IMR-90 (cell line): ENCODE measurements at regions not wholly inside any gene's neighbourhood (a gene's known extent, or its start where the extent isn't known, plus 50 kb on each side); places are given as distances from the start of the nearest gene placed in this dataset.

Experiments
- ATAC-seq: fragments of 200-7000 bp; cut with Tn5 transposase; 2 replicates; pipeline ENCODE4 v1.9.1; 2020; ENCODE audit warnings: low read depth, mild to moderate bottlenecking, moderate library complexity
- BruUV-seq: library from RNA; stranded (reverse); fragments of 400-500 nt; replicated peaks from 2 replicates; lab custom pipeline; 2021; lab: Mats Ljungman, UMichigan
- CTCF ChIA-PET: fragments of 300-600 bp; formaldehyde crosslinking; extraction: SDS; loops from one replicate; lab custom pipeline; 2021; ENCODE audit warnings: antibody characterized with exemption; lab: Yijun Ruan, JAX
- POLR2A ChIA-PET: fragments of 300-600 bp; sonication (Branson Sonifier 250); formaldehyde crosslinking; loops from one replicate; lab custom pipeline; 2022; ENCODE audit warnings: antibody characterized with exemption; ENCODE audit not compliant: unreplicated experiment; lab: Charles Lee
- DNase-seq: peaks from one replicate; pipeline ENCODE4 v3.0.0; 2013
- H2AFZ ChIP-seq: replicated peaks from 2 replicates; pipeline ENCODE3; 2013; ENCODE audit warnings: low read length, mild to moderate bottlenecking; ENCODE audit not compliant: poor library complexity
- H2AK5ac ChIP-seq: 2 replicates; pipeline ENCODE4 v1.6.1; 2013; ENCODE audit warnings: low read depth, low read length, inconsistent platforms
- H2AK9ac ChIP-seq: replicated peaks from 2 replicates; pipeline ENCODE3; 2013; ENCODE audit warnings: mild to moderate bottlenecking, low read depth, low read length, moderate library complexity; ENCODE audit not compliant: poor library complexity
- H2BK120ac ChIP-seq: 2 replicates; pipeline ENCODE4 v1.6.1; 2013; ENCODE audit warnings: low read depth, low read length, inconsistent platforms
- H2BK15ac ChIP-seq: 3 replicates; pipeline ENCODE4 v1.6.1; 2013; ENCODE audit warnings: low read depth, low read length, inconsistent platforms
- H2BK20ac ChIP-seq: 2 replicates; pipeline ENCODE4 v1.6.1; 2013; ENCODE audit warnings: low read depth, mild to moderate bottlenecking, inconsistent platforms, low read length, moderate library complexity
- H2BK5ac ChIP-seq: 2 replicates; pipeline ENCODE4 v1.6.1; 2013; ENCODE audit warnings: mild to moderate bottlenecking, low read depth, low read length, inconsistent platforms; ENCODE audit not compliant: poor library complexity, severe bottlenecking
- H3K14ac ChIP-seq: replicated peaks from 2 replicates; pipeline ENCODE4 v1.6.1; 2013; ENCODE audit warnings: low read depth, low read length, inconsistent platforms
- H3K18ac ChIP-seq: 2 replicates; pipeline ENCODE4 v1.6.1; 2013; ENCODE audit warnings: low read depth, low read length, control low read depth
- H3K23ac ChIP-seq: 2 replicates; pipeline ENCODE4 v1.6.1; 2013; ENCODE audit warnings: low read depth, low read length, inconsistent platforms
- H3K27ac ChIP-seq: 2 replicates; pipeline ENCODE4 v1.5.1; 2013; ENCODE audit warnings: mild to moderate bottlenecking, control low read depth, low read length; ENCODE audit not compliant: insufficient read depth
- H3K27me3 ChIP-seq: 2 replicates; pipeline ENCODE4 v1.6.1; 2013; ENCODE audit warnings: low read length; ENCODE audit not compliant: control insufficient read depth, insufficient read depth
- H3K36me3 ChIP-seq: 2 replicates; pipeline ENCODE4 v1.6.1; 2013; ENCODE audit warnings: low read length, mixed read lengths; ENCODE audit not compliant: control insufficient read depth, insufficient read depth
- H3K4ac ChIP-seq: 2 replicates; pipeline ENCODE4 v1.6.1; 2013; ENCODE audit warnings: low read depth, low read length, inconsistent platforms
- H3K4me1 ChIP-seq: 2 replicates; pipeline ENCODE4 v1.6.1; 2013; ENCODE audit warnings: low read length, mixed read lengths; ENCODE audit not compliant: control insufficient read depth, insufficient read depth
- H3K4me2 ChIP-seq: 2 replicates; pipeline ENCODE4 v1.6.1; 2013; ENCODE audit warnings: low read depth, mild to moderate bottlenecking, control low read depth, low read length, moderate library complexity
- H3K4me3 ChIP-seq: 2 replicates; pipeline ENCODE4 v1.5.1; 2013; ENCODE audit warnings: low read depth, mild to moderate bottlenecking, control low read depth, low read length, moderate library complexity; ENCODE audit not compliant: insufficient read depth
- H3K56ac ChIP-seq: 2 replicates; pipeline ENCODE4 v1.6.1; 2013; ENCODE audit warnings: low read length, inconsistent platforms; ENCODE audit not compliant: insufficient read depth; ENCODE audit errors: extremely low read depth
- H3K79me1 ChIP-seq, 2 experiments: 2 replicates each; pipeline ENCODE4 v1.6.1; 2013; ENCODE audit warnings: low read length in 2 of 2, inconsistent platforms in 1 of 2, low read depth in 1 of 2
- H3K9ac ChIP-seq: 2 replicates; pipeline ENCODE4 v1.6.1; 2013; ENCODE audit warnings: low read depth, low read length, control low read depth
- H3K9me1 ChIP-seq: 2 replicates; pipeline ENCODE4 v1.6.1; 2013; ENCODE audit warnings: low read length, inconsistent platforms; ENCODE audit not compliant: insufficient read depth
- H3K9me3 ChIP-seq: 2 replicates; pipeline ENCODE4 v1.6.1; 2013; ENCODE audit warnings: low read length; ENCODE audit not compliant: control insufficient read depth, insufficient read depth
- H4K20me1 ChIP-seq: 2 replicates; pipeline ENCODE4 v1.6.1; 2013; ENCODE audit warnings: low read length, inconsistent platforms; ENCODE audit not compliant: insufficient read depth
- H4K5ac ChIP-seq: 2 replicates; pipeline ENCODE4 v1.6.1; 2013; ENCODE audit warnings: mild to moderate bottlenecking, low read depth, low read length, control low read depth
- H4K8ac ChIP-seq, 2 experiments: 2 replicates each; pipeline ENCODE4 v1.6.1; 2013; ENCODE audit warnings: low read depth in 2 of 2, low read length in 2 of 2, control low read depth in 1 of 2, inconsistent platforms in 1 of 2
- H4K91ac ChIP-seq: 2 replicates; pipeline ENCODE4 v1.6.1; 2013; ENCODE audit warnings: low read depth, low read length, inconsistent platforms; ENCODE audit not compliant: insufficient read depth
- RCOR1 ChIP-seq: IDR thresholded peaks from 2 replicates; pipeline ENCODE4 v1.6.1; 2012; ENCODE audit warnings: mild to moderate bottlenecking, low read length, improper control_type of control experiment; ENCODE audit not compliant: insufficient replicate concordance
- WGBS, 2 experiments: methylation state at CpG; one replicate each; pipeline versions ENCODE4 v1.1.5 to v1.1.7; 2013; ENCODE audit warnings: missing lambda C conversion rate in 2 of 2; ENCODE audit not compliant: insufficient read length in 1 of 2; ENCODE audit errors: extremely low coverage in 2 of 2; 5-methylcytosine and 5-hydroxymethylcytosine counted together
- dilution Hi-C: fragments of 300-500 bp; cut with HindIII; formaldehyde crosslinking; loops from one replicate; pipeline ENCODE4 v1.14.3; 2018; ENCODE audit warnings: low sequenced_read_pairs; ENCODE audit not compliant: unreplicated experiment
- in situ Hi-C: fragments of 300-500 bp; cut with MboI; formaldehyde crosslinking; loops from 3 replicates; pipeline ENCODE4 v1.14.3; 2019; ENCODE audit warnings: low sequenced_read_pairs, inconsistent platforms, mixed read lengths
- intact Hi-C: fragments of 100-400 bp; cut with micrococcal nuclease; formaldehyde crosslinking; loops from 2 replicates; pipeline ENCODE4 v1.10.0; 2022

GRCh38 chr3:19822805-19823204, 111.2 kb downstream of the EFHB start:
- Histone ChIP-seq H2BK120ac (no peak overlapping the region), H3K23ac (no peak overlapping the region), H4K20me1 (no peaks in the 10 kb centered on the region), H3K4me1 (no peaks in the 10 kb centered on the region), H2BK20ac (no peak overlapping the region), H3K27me3 (no peaks in the 10 kb centered on the region), H4K8ac (no peak overlapping the region), H3K18ac (no peak overlapping the region), H3K4me3 (no peak overlapping the region), H4K91ac (no peak overlapping the region), H3K14ac (no peak overlapping the region), H3K4me2 (no peak overlapping the region), H3K27ac (no peak overlapping the region), H3K9me1 (no peaks in the 10 kb centered on the region), H3K4ac (no peak overlapping the region), H2BK15ac (no peak overlapping the region), H3K36me3 (no peaks in the 10 kb centered on the region), H4K5ac (no peak overlapping the region), H3K9me3 (peaks cover 10% of the 10 kb centered on the region), H3K56ac (no peak overlapping the region), H3K79me1 (no peaks in the 10 kb centered on the region), H2AFZ (no peak overlapping the region), H2BK5ac (no peak overlapping the region), H3K9ac (no peak overlapping the region), H2AK9ac (no peak overlapping the region), H2AK5ac (no peak overlapping the region)
- no peak for DNase-seq
- no peak for TF ChIP-seq RCOR1
- in situ Hi-C loops (no loop called here), intact Hi-C loops (no loop called here), dilution Hi-C loops (no loop called here)
- WGBS, 2 experiments, result no CpG with 5 or more reads among the region's 4 CpGs
- POLR2A ChIA-PET, result no interaction called here
- BruUV-seq, result no TSS peak
- ATAC-seq, result no peak
- CTCF ChIA-PET, result no interaction called here
